BLaER1 (cell line): ENCODE measurements at regions not wholly inside any gene's neighbourhood (a gene's known extent, or its start where the extent isn't known, plus 50 kb on each side); places are given as distances from the start of the nearest gene placed in this dataset.

Experiments used
- H3K27ac ChIP-seq: shearing (Covaris generic); formaldehyde crosslinking; 2 replicates; pipeline ENCODE4 v1.8.1; 2022
- H3K27me3 ChIP-seq: shearing (Covaris generic); formaldehyde crosslinking; 2 replicates; pipeline ENCODE4 v1.8.1; 2022
- H3K36me3 ChIP-seq: shearing (Covaris generic); formaldehyde crosslinking; 2 replicates; pipeline ENCODE4 v1.8.1; 2022
- H3K4me1 ChIP-seq: shearing (Covaris generic); formaldehyde crosslinking; 2 replicates; pipeline ENCODE4 v1.8.1; 2022
- H3K4me2 ChIP-seq: shearing (Covaris generic); formaldehyde crosslinking; 2 replicates; pipeline ENCODE4 v1.8.1; 2022
- H3K4me3 ChIP-seq: shearing (Covaris generic); formaldehyde crosslinking; 2 replicates; pipeline ENCODE4 v1.8.1; 2022
- H3K9ac ChIP-seq: shearing (Covaris generic); formaldehyde crosslinking; 2 replicates; pipeline ENCODE4 v1.8.1; 2022
- H3K9me3 ChIP-seq: shearing (Covaris generic); formaldehyde crosslinking; 2 replicates; pipeline ENCODE4 v1.8.1; 2022
- H4K20me1 ChIP-seq: shearing (Covaris generic); formaldehyde crosslinking; 2 replicates; pipeline ENCODE4 v1.8.1; 2022
- Cebpa-rat ChIP-seq: shearing (Covaris generic); IDR thresholded peaks from 2 replicates; pipeline ENCODE4 v1.8.1; 2022

GRCh38 chr2:223365158-223365679 lies 236.9 kb downstream of the SCG2 start:
- Histone ChIP-seq H3K4me2 (no peak overlapping the region), H4K20me1 (no peaks in the 10 kb centered on the region)
- TF ChIP-seq Cebpa-rat, result no peak

DNA sequence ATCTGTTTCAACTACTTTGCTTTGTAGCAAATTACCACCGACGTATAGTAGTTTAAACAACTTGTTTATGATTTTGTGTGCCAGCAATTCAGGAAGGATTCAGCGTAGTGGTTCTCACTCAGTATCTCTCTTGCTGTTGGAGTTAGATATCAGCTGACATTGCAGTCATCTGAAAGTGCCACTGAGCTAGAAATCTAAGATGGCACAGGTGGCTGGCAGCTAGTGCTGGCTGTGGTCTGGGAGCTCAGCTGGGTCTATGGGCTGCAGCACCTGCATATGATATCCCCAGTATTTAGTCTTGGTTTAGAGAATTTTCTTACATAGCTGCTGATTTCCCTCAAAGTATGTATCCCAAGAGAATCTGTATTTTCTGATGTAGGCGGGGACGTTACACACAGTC lies 235.6 kb downstream of the SCG2 start:
- Histone ChIP-seq H4K20me1 (no peaks in the 10 kb centered on the region), H3K27me3 (no peaks in the 10 kb centered on the region), H3K4me1 (no peaks in the 10 kb centered on the region), H3K4me2 (no peak overlapping the region), H3K9ac (no peak overlapping the region), H3K9me3 (no peaks in the 10 kb centered on the region), H3K36me3 (no peaks in the 10 kb centered on the region), H3K27ac (no peak overlapping the region), H3K4me3 (no peak overlapping the region)
- TF ChIP-seq Cebpa-rat, result no peak

More at GRCh38 chr2:223365158-223365679, 236.9 kb downstream of the SCG2 start:
- Histone ChIP-seq H3K36me3 (no peaks in the 10 kb centered on the region), H3K4me1 (no peaks in the 10 kb centered on the region), H3K4me3 (no peak overlapping the region), H3K9ac (no peak overlapping the region), H3K27me3 (no peaks in the 10 kb centered on the region), H3K9me3 (peaks cover 4% of the 10 kb centered on the region; the same call in 1 of the 2 replicates), H3K27ac (no peak overlapping the region)

GRCh38 chr2:223368481-223368880 lies 233.7 kb downstream of the SCG2 start:
- Histone ChIP-seq H3K27ac (no peak overlapping the region), H3K27me3 (no peaks in the 10 kb centered on the region), H3K4me1 (no peaks in the 10 kb centered on the region), H4K20me1 (no peaks in the 10 kb centered on the region), H3K9me3 (no peaks in the 10 kb centered on the region), H3K9ac (no peak overlapping the region), H3K36me3 (no peaks in the 10 kb centered on the region), H3K4me3 (no peak overlapping the region), H3K4me2 (no peak overlapping the region)
- no peak for TF ChIP-seq Cebpa-rat

DNA sequence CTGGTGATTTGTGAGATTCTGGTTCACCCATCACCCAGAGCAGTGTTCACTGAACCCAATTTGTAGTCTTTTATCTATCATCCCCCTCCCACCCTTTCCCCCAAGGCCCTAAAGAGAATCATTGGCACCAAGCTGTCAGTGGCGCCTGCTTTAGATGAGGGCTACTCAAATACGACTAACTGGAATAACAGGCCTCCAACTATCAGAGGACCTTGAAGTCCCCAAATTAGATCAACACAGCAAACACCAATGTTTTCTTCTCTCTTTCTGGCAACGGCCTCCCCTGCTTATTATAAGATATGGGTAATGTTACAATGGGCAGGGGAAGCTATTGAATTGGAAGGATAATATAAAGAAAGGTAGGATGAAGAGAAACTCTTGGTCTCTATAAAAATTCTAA lies 232.3 kb downstream of the SCG2 start:
- no peaks in the 10 kb centered on the region for H3K9me3 ChIP-seq
- H3K4me2 ChIP-seq, result no peak overlapping the region
- no peak overlapping the region for H3K9ac ChIP-seq
- no peaks in the 10 kb centered on the region for H3K4me1 ChIP-seq
- H3K36me3 ChIP-seq, result no peaks in the 10 kb centered on the region
- no peaks in the 10 kb centered on the region for H4K20me1 ChIP-seq
- H3K27me3 ChIP-seq, result no peaks in the 10 kb centered on the region
- H3K27ac ChIP-seq, result no peak overlapping the region
- no peak overlapping the region for H3K4me3 ChIP-seq
- TF ChIP-seq Cebpa-rat, result no peak

DNA sequence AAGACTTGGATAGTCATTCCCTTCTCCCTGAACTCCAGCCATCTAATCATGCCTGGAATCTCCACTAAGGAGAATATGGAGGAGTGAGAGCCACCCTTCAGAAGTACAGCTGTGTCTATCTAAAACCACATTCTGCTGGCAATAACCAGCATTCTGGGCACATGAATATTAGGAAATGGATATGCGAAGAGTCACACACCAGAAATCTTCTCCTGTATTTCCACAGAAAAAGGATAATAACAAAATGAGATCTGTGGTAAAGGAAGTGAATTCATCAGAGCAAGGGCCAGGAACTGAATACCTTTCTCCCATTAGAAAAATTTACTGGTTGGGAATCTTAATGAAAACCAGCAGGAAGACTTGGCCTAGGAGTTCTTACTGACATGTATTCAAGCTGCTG lies 218.8 kb downstream of the SCG2 start:
- no peaks in the 10 kb centered on the region for H3K36me3 ChIP-seq
- no peak overlapping the region for H3K4me2 ChIP-seq
- no peaks in the 10 kb centered on the region for H4K20me1 ChIP-seq
- no peaks in the 10 kb centered on the region for H3K27me3 ChIP-seq
- H3K9ac ChIP-seq, result no peak overlapping the region
- H3K4me1 ChIP-seq, result no peaks in the 10 kb centered on the region
- no peak overlapping the region for H3K27ac ChIP-seq
- H3K4me3 ChIP-seq, result no peak overlapping the region
- no peaks in the 10 kb centered on the region for H3K9me3 ChIP-seq
- TF ChIP-seq Cebpa-rat, result no peak

- TF ChIP-seq Cebpa-rat, result no peak
- Histone ChIP-seq H3K27ac (no peak overlapping the region), H3K4me1 (no peaks in the 10 kb centered on the region), H3K4me2 (no peak overlapping the region), H3K9me3 (no peaks in the 10 kb centered on the region), H3K27me3 (no peaks in the 10 kb centered on the region), H3K4me3 (no peak overlapping the region), H3K36me3 (no peaks in the 10 kb centered on the region), H4K20me1 (no peaks in the 10 kb centered on the region), H3K9ac (no peak overlapping the region)
Measured at GRCh38 chr2:223386189-223386588, 216.0 kb downstream of the SCG2 start.

- no peak for TF ChIP-seq Cebpa-rat
- no peak overlapping the region for H3K9ac ChIP-seq
- H3K4me1 ChIP-seq, result no peaks in the 10 kb centered on the region
- H4K20me1 ChIP-seq, result no peaks in the 10 kb centered on the region
- no peak overlapping the region for H3K4me3 ChIP-seq
- H3K9me3 ChIP-seq, result no peaks in the 10 kb centered on the region
- H3K27ac ChIP-seq, result no peak overlapping the region
- no peak overlapping the region for H3K4me2 ChIP-seq
- no peaks in the 10 kb centered on the region for H3K36me3 ChIP-seq
- H3K27me3 ChIP-seq, result no peaks in the 10 kb centered on the region
Measured at GRCh38 chr2:223386984-223387383, 215.2 kb downstream of the SCG2 start.

DNA sequence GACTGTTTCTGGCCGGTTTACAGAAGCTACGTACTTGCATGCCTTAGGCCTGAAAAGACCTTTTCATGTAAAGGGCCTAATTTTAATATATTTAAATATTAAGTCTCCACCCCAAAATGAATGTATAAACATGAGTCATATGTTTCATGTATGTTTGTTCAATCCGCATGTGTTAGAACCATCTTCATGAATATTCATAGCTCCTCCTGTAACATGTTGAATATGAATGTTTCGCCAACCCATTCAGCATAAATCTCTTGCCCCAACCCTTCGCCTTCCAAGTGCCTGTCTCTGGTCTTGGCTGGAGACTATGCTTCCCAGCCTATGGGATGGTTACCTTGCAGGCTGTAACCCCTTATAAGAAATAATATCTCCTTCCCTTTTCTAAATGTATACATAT lies 212.5 kb downstream of the SCG2 start:
- no peak for TF ChIP-seq Cebpa-rat
- H3K36me3 ChIP-seq, result no peaks in the 10 kb centered on the region
- no peak overlapping the region for H3K4me2 ChIP-seq
- H3K27me3 ChIP-seq, result no peaks in the 10 kb centered on the region
- H4K20me1 ChIP-seq, result no peaks in the 10 kb centered on the region
- no peaks in the 10 kb centered on the region for H3K4me1 ChIP-seq
- no peak overlapping the region for H3K4me3 ChIP-seq
- H3K9me3 ChIP-seq, result no peaks in the 10 kb centered on the region; the same call in 1 of the 2 replicates
- no peak overlapping the region for H3K9ac ChIP-seq
- H3K27ac ChIP-seq, result no peak overlapping the region

DNA sequence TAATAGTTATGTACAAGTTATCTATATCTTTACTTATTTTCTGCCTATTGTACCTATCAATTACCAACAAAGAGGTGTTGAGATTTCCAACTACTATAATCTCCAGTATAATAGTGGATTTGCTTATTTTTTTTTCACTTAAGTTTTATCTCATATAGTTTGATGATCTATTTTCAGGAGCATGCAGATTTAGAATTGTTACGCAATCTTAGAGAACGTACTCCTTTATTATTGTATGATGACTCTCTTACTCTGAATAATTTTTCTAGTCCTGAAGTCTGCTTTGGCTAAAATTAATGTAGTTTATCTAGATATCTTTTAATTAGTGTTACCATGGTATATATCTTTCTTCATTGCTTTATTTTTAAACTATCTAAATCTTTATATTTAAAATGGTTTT lies 205.2 kb downstream of the SCG2 start:
- no peak overlapping the region for H3K9ac ChIP-seq
- H3K4me2 ChIP-seq, result no peak overlapping the region
- H3K9me3 ChIP-seq, result no peaks in the 10 kb centered on the region; the same call in 1 of the 2 replicates
- H3K27me3 ChIP-seq, result no peaks in the 10 kb centered on the region
- H3K4me3 ChIP-seq, result no peak overlapping the region
- no peak overlapping the region for H3K27ac ChIP-seq
- H4K20me1 ChIP-seq, result no peaks in the 10 kb centered on the region
- H3K4me1 ChIP-seq, result no peaks in the 10 kb centered on the region
- H3K36me3 ChIP-seq, result no peaks in the 10 kb centered on the region
- peak; percentile 61; the same call in 1 of the 2 replicates for TF ChIP-seq Cebpa-rat

DNA sequence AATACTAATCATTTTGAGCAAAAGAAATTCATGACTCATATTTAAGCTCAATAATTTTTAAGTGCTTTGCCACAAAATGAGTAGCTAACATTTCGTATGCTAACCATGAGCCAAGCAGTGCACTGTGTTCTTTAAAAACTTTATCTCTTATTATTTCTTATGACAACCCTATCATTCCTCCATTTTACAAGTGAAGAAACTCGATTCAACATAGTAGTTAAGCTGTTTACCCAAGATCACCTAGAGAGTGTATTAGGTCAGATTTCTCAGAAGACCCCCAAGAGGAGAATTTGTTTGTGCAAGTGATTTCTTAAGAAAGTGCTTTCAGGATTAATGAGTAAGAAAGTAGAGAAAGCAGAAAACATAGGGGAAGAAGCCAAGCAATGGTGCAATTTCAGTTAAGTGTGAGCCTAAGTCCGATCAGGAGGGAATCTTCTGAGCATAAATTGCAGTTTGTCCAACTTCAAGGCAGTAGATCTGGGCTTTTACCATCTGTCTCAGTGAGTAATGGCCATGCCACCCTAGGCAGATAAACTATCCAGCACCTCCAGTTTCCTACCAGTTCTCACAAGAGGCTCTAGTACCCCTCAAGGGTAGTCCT lies 202.7 kb downstream of the SCG2 start:
- Histone ChIP-seq H3K27me3 (no peaks in the 10 kb centered on the region), H3K4me2 (no peak overlapping the region), H3K36me3 (no peaks in the 10 kb centered on the region), H3K9ac (no peak overlapping the region), H3K9me3 (no peaks in the 10 kb centered on the region), H3K27ac (no peak overlapping the region), H4K20me1 (no peaks in the 10 kb centered on the region), H3K4me1 (no peaks in the 10 kb centered on the region), H3K4me3 (no peak overlapping the region)
- no peak for TF ChIP-seq Cebpa-rat

- TF ChIP-seq Cebpa-rat, result no peak
- H3K4me3 ChIP-seq, result no peak overlapping the region
- H3K27ac ChIP-seq, result no peak overlapping the region
Measured at GRCh38 chr2:223404616-223405015, 197.5 kb downstream of the SCG2 start.

More at GRCh38 chr2:223404616-223405015, 197.5 kb downstream of the SCG2 start:
- Histone ChIP-seq H3K36me3 (no peaks in the 10 kb centered on the region), H3K9me3 (no peaks in the 10 kb centered on the region), H3K27me3 (no peaks in the 10 kb centered on the region), H3K9ac (no peak overlapping the region), H3K4me1 (no peaks in the 10 kb centered on the region), H4K20me1 (no peaks in the 10 kb centered on the region), H3K4me2 (no peak overlapping the region)
